C4-2B (cell line): ENCODE measurements at regions not wholly inside any gene's neighbourhood (a gene's known extent, or its start where the extent isn't known, plus 50 kb on each side); places are given as distances from the start of the nearest gene placed in this dataset.

ENCODE experiments used
- CTCF ChIP-seq: fragments of 450-650 bp; conservative IDR thresholded peaks from 2 replicates; pipeline ENCODE4 v1.5.1; 2017; ENCODE audit warnings: mild to moderate bottlenecking
- ZFX ChIP-seq: fragments of 450-650 bp; IDR thresholded peaks from 2 replicates; pipeline ENCODE4 v1.6.1; 2017

GRCh38 chr9:88689509-88690298 lies 154.7 kb downstream of the NXNL2 start:
- no peak for TF ChIP-seq CTCF
- no peak for TF ChIP-seq ZFX
